Breast epithelium (tissue), 4 donors: ENCODE measurements at regions not wholly inside any gene's neighbourhood (a gene's known extent, or its start where the extent isn't known, plus 50 kb on each side); places are given as distances from the start of the nearest gene placed in this dataset.

Source experiments
- DNase-seq, 2 donors: peaks; one replicate each; pipeline ENCODE4 v3.0.0-alpha.2; 2019; ENCODE audit warnings: low spot score in 2 of 2
- H3K27ac ChIP-seq, 2 donors: fragments of 200-600 bp; sonication (generic) in 1 of 2; one replicate each; pipeline ENCODE4 v1.5.1; 2016 to 2019; ENCODE audit warnings: mild to moderate bottlenecking in 1 of 2
- H3K27me3 ChIP-seq, 2 donors: fragments of 200-600 bp; sonication (generic) in 1 of 2; one replicate each; pipeline versions ENCODE4 v1.5.1 to v1.6.0; 2017 to 2019; ENCODE audit warnings: control low read depth in 1 of 2, mild to moderate bottlenecking in 1 of 2
- H3K36me3 ChIP-seq: fragments of 200-600 bp; one replicate; pipeline ENCODE4 v1.5.1; 2019
- H3K4me1 ChIP-seq, 2 donors: fragments of 200-600 bp; sonication (generic); one replicate each; pipeline ENCODE4 v1.5.1; 2016 to 2019; ENCODE audit warnings: control low read depth in 1 of 2
- H3K4me3 ChIP-seq, 3 donors: fragments of 200-600 bp; sonication (generic); 1 replicate in 2 of 3; 2 replicates in 1 of 3; pipeline ENCODE4 v1.5.1; 2016 to 2019; ENCODE audit warnings: mild to moderate bottlenecking in 3 of 3, moderate library complexity in 2 of 3
- H3K9me3 ChIP-seq, 2 donors: fragments of 200-600 bp; sonication (generic) in 1 of 2; one replicate each; pipeline ENCODE4 v1.5.1; 2016 to 2019; ENCODE audit warnings: control low read depth in 1 of 2
- POLR2A ChIP-seq: fragments of 450-650 bp; IDR thresholded peaks from one replicate; pipeline ENCODE4 v1.6.1; 2016; ENCODE audit warnings: antibody characterized with exemption, mild to moderate bottlenecking, moderate library complexity
- POLR2AphosphoS5 ChIP-seq, 3 donors: sonication (generic); formaldehyde crosslinking; IDR thresholded peaks; one replicate each; pipeline ENCODE4 v1.6.1; 2017; ENCODE audit warnings: antibody characterized with exemption in 3 of 3
- intact Hi-C: fragments of 100-400 bp; cut with DNase I; formaldehyde crosslinking; loops from one replicate; pipeline ENCODE4 v1.15.1; 2023; ENCODE audit warnings: low total_unique reads
- TF ChIP-seq, protein P1 (sequence below), 3 donors: fragments of 450-650 bp; IDR thresholded peaks; one replicate each; pipeline ENCODE4 v1.5.1; 2016 to 2017; ENCODE audit warnings: antibody characterized with exemption in 3 of 3, mild to moderate bottlenecking in 3 of 3, moderate library complexity in 3 of 3

DNA sequence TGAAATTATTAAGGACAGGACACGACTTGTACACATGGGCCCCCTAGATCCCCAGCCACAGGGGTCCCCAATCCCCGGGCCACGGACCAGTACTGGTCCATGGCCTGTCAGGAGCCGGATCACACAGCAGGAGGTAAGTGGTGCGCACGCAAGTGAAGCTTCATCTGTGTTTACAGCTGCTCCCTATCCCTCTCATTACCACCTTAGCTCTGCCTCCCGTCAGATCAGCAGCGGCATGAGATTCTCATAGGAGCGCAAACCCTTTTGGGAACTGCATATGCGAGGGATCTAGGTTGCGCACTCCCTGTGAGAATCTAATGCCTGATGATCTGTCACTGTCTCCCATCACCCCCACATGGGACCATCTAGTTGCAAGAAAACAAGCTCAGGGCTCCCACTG is 137.8 kb upstream of the ZFHX3 start:
- Histone ChIP-seq H3K4me3 (no peak overlapping the region), H3K27me3 (no peaks in the 10 kb centered on the region), H3K36me3 (no peaks in the 10 kb centered on the region), H3K4me1 (no peaks in the 10 kb centered on the region), H3K9me3 (no peaks in the 10 kb centered on the region), H3K27ac (no peak overlapping the region)
- no peak for DNase-seq
- intact Hi-C loops, result no loop called here
- TF ChIP-seq, protein P1, sequence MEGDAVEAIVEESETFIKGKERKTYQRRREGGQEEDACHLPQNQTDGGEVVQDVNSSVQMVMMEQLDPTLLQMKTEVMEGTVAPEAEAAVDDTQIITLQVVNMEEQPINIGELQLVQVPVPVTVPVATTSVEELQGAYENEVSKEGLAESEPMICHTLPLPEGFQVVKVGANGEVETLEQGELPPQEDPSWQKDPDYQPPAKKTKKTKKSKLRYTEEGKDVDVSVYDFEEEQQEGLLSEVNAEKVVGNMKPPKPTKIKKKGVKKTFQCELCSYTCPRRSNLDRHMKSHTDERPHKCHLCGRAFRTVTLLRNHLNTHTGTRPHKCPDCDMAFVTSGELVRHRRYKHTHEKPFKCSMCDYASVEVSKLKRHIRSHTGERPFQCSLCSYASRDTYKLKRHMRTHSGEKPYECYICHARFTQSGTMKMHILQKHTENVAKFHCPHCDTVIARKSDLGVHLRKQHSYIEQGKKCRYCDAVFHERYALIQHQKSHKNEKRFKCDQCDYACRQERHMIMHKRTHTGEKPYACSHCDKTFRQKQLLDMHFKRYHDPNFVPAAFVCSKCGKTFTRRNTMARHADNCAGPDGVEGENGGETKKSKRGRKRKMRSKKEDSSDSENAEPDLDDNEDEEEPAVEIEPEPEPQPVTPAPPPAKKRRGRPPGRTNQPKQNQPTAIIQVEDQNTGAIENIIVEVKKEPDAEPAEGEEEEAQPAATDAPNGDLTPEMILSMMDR (IDR thresholded peaks at IDR 0.05), result no peak
- TF ChIP-seq POLR2AphosphoS5 (IDR thresholded peaks at IDR 0.05) (no peak), POLR2A (no peak)

GRCh38 chr16:73183611-73184092 is 135.7 kb upstream of the ZFHX3 start:
- Histone ChIP-seq H3K27ac (peak overlapping the region in 1 of 2 donors; percentile 38), H3K36me3 (no peaks in the 10 kb centered on the region), H3K9me3 (no peaks in the 10 kb centered on the region), H3K4me3 (no peak overlapping the region), H3K27me3 (no peaks in the 10 kb centered on the region), H3K4me1 (no peaks in the 10 kb centered on the region)
- intact Hi-C loops, result no loop called here
- TF ChIP-seq, protein P1 (IDR thresholded peaks at IDR 0.05), result no peak
- no peak for TF ChIP-seq POLR2A
- no peak for TF ChIP-seq POLR2AphosphoS5 (IDR thresholded peaks at IDR 0.05)
- DNase-seq, result no peak

DNA sequence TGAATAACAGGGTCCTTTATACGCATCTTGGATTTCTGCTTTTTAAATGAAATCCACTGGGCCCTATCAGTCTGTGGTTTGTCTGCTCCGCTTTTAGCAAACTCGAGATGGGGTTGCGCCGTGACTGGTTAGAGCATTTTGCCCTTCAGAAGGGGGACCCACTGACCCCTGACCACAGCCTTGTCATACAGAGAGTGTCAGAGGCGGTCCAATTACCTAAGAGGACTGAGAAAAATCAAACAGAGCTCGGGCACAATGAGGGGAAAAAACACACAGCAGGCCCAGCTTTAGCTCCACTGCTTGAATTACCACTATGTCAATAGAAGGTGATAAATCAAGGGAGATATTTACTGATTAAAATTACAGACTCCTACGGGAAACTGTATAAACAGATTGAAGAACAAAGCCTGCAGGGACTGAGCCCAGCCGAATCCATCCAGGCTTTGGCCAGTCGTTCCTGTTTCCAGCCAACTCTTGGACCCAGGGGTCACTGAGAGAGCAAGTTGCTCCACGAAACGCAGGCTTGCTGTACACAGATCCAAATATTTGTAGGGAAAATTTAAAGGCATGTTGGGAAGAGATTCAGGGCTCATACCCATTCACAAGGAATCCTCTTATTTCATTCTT is 131.9 kb upstream of the ZFHX3 start:
- intact Hi-C loops, result no loop called here
- Histone ChIP-seq H3K36me3 (no peaks in the 10 kb centered on the region), H3K4me1 (no peaks in the 10 kb centered on the region), H3K27me3 (no peaks in the 10 kb centered on the region), H3K27ac (peak overlapping the region in 1 of 2 donors; percentile 43), H3K9me3 (no peaks in the 10 kb centered on the region), H3K4me3 (no peak overlapping the region)
- DNase-seq, result no peak
- TF ChIP-seq, protein P1 (IDR thresholded peaks at IDR 0.05), result no peak
- TF ChIP-seq POLR2AphosphoS5 (IDR thresholded peaks at IDR 0.05) (no peak), POLR2A (no peak)

GRCh38 chr16:73177729-73178295 is 129.9 kb upstream of the ZFHX3 start:
- DNase-seq, result no peak
- Histone ChIP-seq H3K27ac (no peak overlapping the region), H3K36me3 (no peaks in the 10 kb centered on the region), H3K27me3 (no peaks in the 10 kb centered on the region), H3K4me1 (no peaks in the 10 kb centered on the region), H3K4me3 (no peak overlapping the region), H3K9me3 (no peaks in the 10 kb centered on the region)
- intact Hi-C loops, result no loop called here
- TF ChIP-seq POLR2AphosphoS5 (IDR thresholded peaks at IDR 0.05), result no peak
- TF ChIP-seq, protein P1 (IDR thresholded peaks at IDR 0.05), result no peak
- TF ChIP-seq POLR2A, result no peak

- no peak overlapping the region for H3K27ac ChIP-seq
- DNase-seq, result no peak
- peaks cover 0 to 3% of the 10 kb centered on the region in 2 donors for H3K4me1 ChIP-seq
- no peaks in the 10 kb centered on the region for H3K36me3 ChIP-seq
- intact Hi-C loops, result no loop called here
- no peaks in the 10 kb centered on the region for H3K27me3 ChIP-seq
- H3K9me3 ChIP-seq, result no peaks in the 10 kb centered on the region
- H3K4me3 ChIP-seq, result no peak overlapping the region
- TF ChIP-seq POLR2A (no peak), POLR2AphosphoS5 (IDR thresholded peaks at IDR 0.05) (no peak)
- TF ChIP-seq, protein P1 (IDR thresholded peaks at IDR 0.05), result no peak
These were observed 128.7 kb upstream of the ZFHX3 start for GRCh38 chr16:73176577-73177013.
